SK-N-SH treated with all-trans-retinoic acid at 6 μM for 48 hours (cell line): ENCODE measurements at regions not wholly inside any gene's neighbourhood (a gene's known extent, or its start where the extent isn't known, plus 50 kb on each side); places are given as distances from the start of the nearest gene placed in this dataset.

Source experiments
- ATAC-seq: fragments of 200-7000 bp; cut with Tn5 transposase; 3 replicates; pipeline ENCODE4 v1.9.1; 2020; ENCODE audit warnings: mild to moderate bottlenecking, moderate library complexity
- ARNTL ChIP-seq: fragments of 450-650 bp; formaldehyde crosslinking; IDR thresholded peaks from 2 replicates; pipeline ENCODE4 v1.5.0; 2020; ENCODE audit warnings: low read depth, mild to moderate bottlenecking, moderate library complexity, borderline replicate concordance
- BACH2 ChIP-seq: fragments of 250-450 bp; sonication (Bioruptor Pico); IDR thresholded peaks from 2 replicates; pipeline ENCODE4 v1.9.0; 2021; ENCODE audit warnings: mild to moderate bottlenecking, borderline replicate concordance
- CSDC2 ChIP-seq: fragments of 250-450 bp; sonication (Bioruptor Pico); IDR thresholded peaks from 2 replicates; pipeline ENCODE4 v1.5.0; 2020; ENCODE audit warnings: mild to moderate bottlenecking, moderate library complexity
- CSRNP3 ChIP-seq: fragments of 250-450 bp; sonication (Bioruptor Pico); IDR thresholded peaks from 2 replicates; pipeline ENCODE4 v1.5.1; 2021; ENCODE audit warnings: mild to moderate bottlenecking, moderate library complexity
- ESRRG ChIP-seq: fragments of 250-450 bp; sonication (Bioruptor Pico); IDR thresholded peaks from 2 replicates; pipeline ENCODE4 v1.6.1; 2021; ENCODE audit warnings: mild to moderate bottlenecking
- GLIS3 ChIP-seq: fragments of 250-450 bp; sonication (Bioruptor Pico); IDR thresholded peaks from 2 replicates; pipeline ENCODE4 v1.5.0; 2020; ENCODE audit warnings: mild to moderate bottlenecking, moderate library complexity
- ISL1 ChIP-seq: fragments of 250-450 bp; sonication (Bioruptor Pico); IDR thresholded peaks from 2 replicates; pipeline ENCODE4 v2.1.2; 2022; ENCODE audit warnings: mild to moderate bottlenecking, moderate library complexity
- PATZ1 ChIP-seq: fragments of 250-450 bp; sonication (Bioruptor Pico); IDR thresholded peaks from 2 replicates; pipeline ENCODE4 v1.8.0; 2020; ENCODE audit warnings: mild to moderate bottlenecking, moderate library complexity, borderline replicate concordance
- POU6F1 ChIP-seq: fragments of 250-450 bp; sonication (Bioruptor Pico); IDR thresholded peaks from 2 replicates; pipeline ENCODE4 v1.8.0; 2021; ENCODE audit warnings: low read depth, mild to moderate bottlenecking, moderate library complexity, borderline replicate concordance
- PPARA ChIP-seq: fragments of 250-450 bp; sonication (Bioruptor Pico); IDR thresholded peaks from 2 replicates; pipeline ENCODE4 v1.5.0; 2020; ENCODE audit warnings: mild to moderate bottlenecking, borderline replicate concordance
- RARB ChIP-seq: fragments of 250-450 bp; sonication (Bioruptor Pico); IDR thresholded peaks from 2 replicates; pipeline ENCODE4 v1.8.0; 2021; ENCODE audit warnings: mild to moderate bottlenecking, moderate library complexity
- SNAI2 ChIP-seq: fragments of 250-450 bp; sonication (Bioruptor Pico); IDR thresholded peaks from 2 replicates; pipeline ENCODE4 v1.5.0; 2020; ENCODE audit warnings: mild to moderate bottlenecking, moderate library complexity
- TCF4 ChIP-seq: fragments of 250-450 bp; sonication (Bioruptor Pico); IDR thresholded peaks from 2 replicates; pipeline ENCODE4 v1.8.0; 2021; ENCODE audit warnings: mild to moderate bottlenecking, moderate library complexity, borderline replicate concordance
- TOX ChIP-seq: fragments of 250-450 bp; sonication (Bioruptor Pico); IDR thresholded peaks from 2 replicates; pipeline ENCODE4 v1.8.0; 2021; ENCODE audit warnings: mild to moderate bottlenecking, moderate library complexity, borderline replicate concordance
- TSHZ2 ChIP-seq: fragments of 250-450 bp; sonication (Bioruptor Pico); IDR thresholded peaks from 2 replicates; pipeline ENCODE4 v1.5.0; 2020; ENCODE audit warnings: mild to moderate bottlenecking, moderate library complexity
- ZC3H10 ChIP-seq: fragments of 250-450 bp; sonication (Bioruptor Pico); IDR thresholded peaks from 2 replicates; pipeline ENCODE4 v1.5.1; 2021; ENCODE audit warnings: mild to moderate bottlenecking, moderate library complexity
- ZFP3 ChIP-seq: fragments of 250-450 bp; sonication (Bioruptor Pico); IDR thresholded peaks from 2 replicates; pipeline ENCODE4 v1.5.0; 2020; ENCODE audit warnings: mild to moderate bottlenecking, moderate library complexity
- ZFP30 ChIP-seq: fragments of 450-650 bp; formaldehyde crosslinking; IDR thresholded peaks from 2 replicates; pipeline ENCODE4 v1.5.0; 2022; ENCODE audit warnings: mild to moderate bottlenecking, moderate library complexity
- ZNF565 ChIP-seq: fragments of 450-650 bp; formaldehyde crosslinking; conservative IDR thresholded peaks from 2 replicates; pipeline ENCODE4 v1.5.0; 2020; ENCODE audit warnings: low read depth, mild to moderate bottlenecking, moderate library complexity
- ZNF8 ChIP-seq: fragments of 450-650 bp; formaldehyde crosslinking; IDR thresholded peaks from 2 replicates; pipeline ENCODE4 v1.5.0; 2020; ENCODE audit warnings: mild to moderate bottlenecking, moderate library complexity

GRCh38 chr16:81174644-81175324 is 63.7 kb upstream of the BCO1 start:
- no peak for TF ChIP-seq ZC3H10 (CRISPR knock-in tag)
- TF ChIP-seq ESRRG (CRISPR knock-in tag) = no peak
- no peak for TF ChIP-seq TSHZ2 (CRISPR knock-in tag)
- no peak for TF ChIP-seq ZNF565
- no peak for TF ChIP-seq RARB (CRISPR knock-in tag)
- no peak for TF ChIP-seq PATZ1
- no peak for TF ChIP-seq ZFP3 (CRISPR knock-in tag)
- no peak for TF ChIP-seq TCF4 (CRISPR knock-in tag)
- TF ChIP-seq CSDC2 (CRISPR knock-in tag) = no peak
- TF ChIP-seq BACH2 (CRISPR knock-in tag) = no peak
- TF ChIP-seq ZFP30 (CRISPR knock-in tag) = no peak
- ATAC-seq = peak; percentile 27; the same call in 2 of the 3 replicates

- no peak for TF ChIP-seq SNAI2 (CRISPR knock-in tag)
- TF ChIP-seq POU6F1 (CRISPR knock-in tag) = no peak
- TF ChIP-seq GLIS3 (CRISPR knock-in tag) = no peak
Observed at GRCh38 chr16:81172769-81173658, 65.5 kb upstream of the BCO1 start.

GRCh38 chr16:81170824-81171223 is 67.7 kb upstream of the BCO1 start:
- no peak for ATAC-seq
- TF ChIP-seq CSRNP3 = no peak
- TF ChIP-seq ZFP30 (CRISPR knock-in tag) = no peak
- no peak for TF ChIP-seq GLIS3 (CRISPR knock-in tag)
- no peak for TF ChIP-seq TCF4 (CRISPR knock-in tag)
- TF ChIP-seq RARB (CRISPR knock-in tag) = no peak
- TF ChIP-seq ZFP3 (CRISPR knock-in tag) = no peak
- no peak for TF ChIP-seq ISL1 (CRISPR knock-in tag)
- TF ChIP-seq PPARA = no peak

More at GRCh38 chr16:81172769-81173658, 65.5 kb upstream of the BCO1 start:
- ATAC-seq = no peak

GRCh38 chr16:81168406-81168805 is 70.1 kb upstream of the BCO1 start:
- no peak for ATAC-seq
- TF ChIP-seq ZFP3 (CRISPR knock-in tag) (no peak), ARNTL (CRISPR knock-in tag) (no peak), CSRNP3 (no peak), ZNF8 (CRISPR knock-in tag) (no peak), TOX (CRISPR knock-in tag) (no peak), SNAI2 (CRISPR knock-in tag) (no peak), ESRRG (CRISPR knock-in tag) (no peak), GLIS3 (CRISPR knock-in tag) (no peak), ZC3H10 (CRISPR knock-in tag) (no peak), PATZ1 (no peak)
